GM19452 (cell line): ENCODE measurements at regions not wholly inside any gene's neighbourhood (a gene's known extent, or its start where the extent isn't known, plus 50 kb on each side); places are given as distances from the start of the nearest gene placed in this dataset.

Source experiments
- ATAC-seq: cut with Tn5 transposase; IDR thresholded peaks from one replicate; pipeline ENCODE4 v1.9.1; 2021; ENCODE audit not compliant: unreplicated experiment

DNA sequence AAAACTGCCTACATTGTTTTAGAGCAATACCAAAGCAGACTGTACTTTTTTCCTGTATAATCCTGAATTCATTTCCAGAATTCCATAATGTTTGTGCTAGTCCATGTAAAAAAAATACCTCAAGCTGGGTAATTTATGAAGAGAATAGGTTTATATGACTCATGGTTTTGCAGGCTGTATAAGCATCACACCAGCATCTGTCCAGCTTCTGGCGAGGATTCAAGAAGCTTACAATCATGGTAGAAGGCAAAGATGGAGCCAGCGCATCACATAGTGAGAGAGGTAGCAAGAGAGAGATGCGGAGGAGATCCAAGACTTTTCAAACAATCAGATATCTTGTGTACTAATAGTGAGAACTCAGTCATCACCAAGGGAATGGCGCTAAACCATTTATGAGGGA is 280.3 kb upstream of the CDH9 start:
- ATAC-seq: no peak

DNA sequence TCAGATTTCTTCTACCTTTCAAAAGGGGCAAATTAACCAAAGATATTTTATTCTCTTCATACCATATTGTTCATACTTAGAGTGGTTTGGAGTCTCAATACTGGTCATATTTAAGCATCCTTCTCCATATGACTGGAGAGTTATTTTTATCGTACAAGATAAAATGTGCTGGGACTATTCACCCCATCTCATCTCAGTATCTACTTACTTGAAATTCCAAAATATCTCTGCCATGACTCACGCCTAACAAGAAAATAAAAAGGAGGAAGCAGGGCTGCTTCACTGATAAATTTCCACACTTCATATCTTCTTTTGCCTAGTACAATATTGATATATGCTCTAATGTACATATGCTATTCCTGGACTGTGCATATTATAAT is 277.9 kb upstream of the CDH9 start:
- no peak for ATAC-seq

DNA sequence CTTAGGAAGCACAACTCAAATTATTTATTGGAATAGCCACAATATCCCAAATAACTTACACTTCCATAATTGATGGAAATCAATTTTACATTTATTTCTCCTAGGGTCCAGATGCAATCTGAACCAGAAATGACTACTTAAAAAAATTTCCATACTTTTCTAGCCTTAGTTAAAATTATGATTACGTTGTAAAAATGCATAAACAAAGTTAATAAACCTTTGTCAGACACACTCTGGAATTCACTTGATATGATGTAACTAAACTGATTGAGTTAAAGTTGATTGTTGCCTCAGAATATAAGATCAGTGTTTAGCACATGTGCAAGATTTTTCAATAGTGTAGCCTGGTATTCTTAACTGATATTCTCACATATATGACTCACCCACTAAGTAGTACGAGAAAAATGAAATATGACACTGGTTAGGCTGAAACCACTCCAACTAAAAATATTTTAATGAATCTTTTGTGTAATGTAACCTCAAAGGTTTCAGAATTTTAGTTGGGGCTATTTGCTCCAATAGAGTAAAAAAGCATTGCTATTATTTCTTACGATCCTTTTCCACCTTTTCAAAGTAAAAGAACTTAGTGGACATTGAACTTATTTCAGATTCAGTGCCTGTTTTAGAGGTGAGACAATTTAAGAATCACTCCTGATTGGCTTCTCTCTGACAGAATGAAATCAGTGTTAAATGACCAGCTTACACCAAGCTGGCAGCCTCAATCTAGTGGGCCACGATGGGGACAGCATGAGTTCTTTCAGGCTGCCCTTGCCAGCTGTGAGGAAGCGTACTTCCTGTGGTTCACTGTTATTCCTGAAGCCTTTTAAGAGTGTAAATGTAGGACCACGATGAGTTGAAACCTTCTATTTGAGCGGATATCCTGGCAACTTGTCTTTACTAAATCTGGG is 277.2 kb upstream of the CDH9 start:
- no peak for ATAC-seq

DNA sequence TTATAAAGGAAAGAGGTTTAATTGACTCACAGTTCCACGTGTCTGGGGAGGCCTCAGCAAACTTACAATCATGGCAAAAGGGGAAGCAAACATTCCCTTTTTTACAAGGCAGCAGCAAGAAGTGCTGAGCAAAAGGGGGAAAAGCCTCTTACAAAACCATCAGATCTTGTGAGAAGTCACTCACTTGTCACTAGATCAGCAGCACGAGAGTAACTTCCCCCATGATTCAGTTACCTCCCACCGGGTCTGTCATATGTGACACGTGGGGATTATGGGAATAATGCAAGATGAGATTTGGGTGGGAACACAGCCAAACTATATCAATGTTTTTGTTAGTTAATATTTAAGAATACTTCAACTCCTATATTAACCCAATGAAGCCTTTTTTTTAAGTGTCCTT is 275.2 kb upstream of the CDH9 start:
- no peak for ATAC-seq

DNA sequence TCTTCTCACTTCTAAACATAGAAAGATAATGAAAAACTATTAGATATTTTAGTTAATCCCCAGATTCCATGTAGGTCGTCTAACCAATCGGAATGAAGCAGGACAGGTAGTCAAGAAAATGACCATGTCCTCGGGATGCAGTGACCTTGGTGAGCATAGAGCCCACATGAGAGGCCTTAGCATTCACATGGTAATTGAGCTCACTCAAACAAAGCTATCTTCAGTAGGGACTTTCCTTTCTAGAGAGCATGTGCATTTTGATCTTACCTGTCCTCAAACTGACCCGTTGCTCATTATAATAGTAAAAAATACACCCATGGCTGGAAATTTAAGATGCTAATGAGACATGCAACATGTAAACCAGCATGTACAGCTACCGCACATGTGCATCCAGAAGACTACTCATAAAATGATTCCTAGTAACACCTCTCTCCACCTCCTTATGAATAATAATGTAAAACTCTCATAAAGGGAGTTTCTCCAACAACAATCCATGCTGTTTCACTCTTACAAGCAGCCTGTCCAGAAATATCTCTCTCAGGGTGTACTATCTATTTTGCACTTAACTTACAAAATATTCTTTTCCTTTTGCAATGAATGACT is 274.0 kb upstream of the CDH9 start:
- no peak for ATAC-seq

DNA sequence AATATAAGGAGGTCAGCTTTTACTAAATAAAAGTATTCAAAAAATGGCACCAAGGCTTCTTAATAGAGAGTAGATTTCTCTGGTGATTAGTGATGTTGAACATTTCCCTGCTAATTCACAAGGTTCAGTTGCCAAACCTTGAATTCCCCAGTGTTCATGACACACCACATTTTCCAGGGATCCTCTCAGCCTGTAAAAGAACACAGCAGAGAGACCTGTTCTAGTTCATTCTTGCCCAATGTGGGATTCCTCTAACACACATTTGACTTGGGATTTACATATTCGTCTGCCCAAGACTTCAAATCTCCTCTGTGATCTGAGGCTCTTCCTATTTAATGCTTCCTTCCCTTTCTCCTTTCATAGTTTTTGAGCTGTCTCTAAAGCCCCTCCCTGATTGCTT is 273.2 kb upstream of the CDH9 start:
- no peak for ATAC-seq

DNA sequence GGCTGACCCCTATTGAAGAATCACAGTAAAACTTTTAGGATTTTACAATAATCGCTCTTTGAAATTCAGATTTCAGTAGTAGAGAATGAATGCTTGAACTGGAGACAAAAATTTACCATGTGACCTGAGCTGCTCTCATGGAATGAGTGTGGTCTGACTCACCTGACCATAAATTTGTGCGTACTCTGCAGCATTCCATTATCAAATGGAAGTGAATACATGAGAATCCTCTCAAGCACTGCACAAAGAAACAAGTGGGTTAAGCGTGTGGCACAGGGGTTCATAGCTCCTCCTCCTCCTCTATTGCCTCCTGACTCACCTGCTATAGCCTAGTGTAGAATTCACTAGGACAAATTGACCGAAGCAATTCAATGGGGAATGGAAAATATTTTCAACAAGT is 269.8 kb upstream of the CDH9 start:
- ATAC-seq: no peak

DNA sequence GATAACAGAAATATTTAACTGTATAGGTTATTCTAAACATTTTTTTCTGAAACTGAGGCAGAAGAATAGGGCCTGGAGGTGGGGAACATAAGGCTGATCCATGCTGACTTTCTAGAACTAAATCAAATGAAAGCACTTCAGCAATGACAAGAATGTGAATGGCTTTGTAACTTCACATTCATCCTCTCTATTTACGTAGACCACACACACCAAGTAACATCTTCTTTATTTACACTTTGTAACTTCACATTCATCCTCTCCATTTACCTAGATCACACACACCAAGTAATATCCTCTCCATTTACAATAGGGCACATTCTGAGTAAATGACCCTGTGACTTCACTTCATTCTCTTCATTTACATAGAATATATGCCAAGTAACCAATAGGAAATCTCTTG is 251.8 kb upstream of the CDH9 start:
- ATAC-seq: no peak

DNA sequence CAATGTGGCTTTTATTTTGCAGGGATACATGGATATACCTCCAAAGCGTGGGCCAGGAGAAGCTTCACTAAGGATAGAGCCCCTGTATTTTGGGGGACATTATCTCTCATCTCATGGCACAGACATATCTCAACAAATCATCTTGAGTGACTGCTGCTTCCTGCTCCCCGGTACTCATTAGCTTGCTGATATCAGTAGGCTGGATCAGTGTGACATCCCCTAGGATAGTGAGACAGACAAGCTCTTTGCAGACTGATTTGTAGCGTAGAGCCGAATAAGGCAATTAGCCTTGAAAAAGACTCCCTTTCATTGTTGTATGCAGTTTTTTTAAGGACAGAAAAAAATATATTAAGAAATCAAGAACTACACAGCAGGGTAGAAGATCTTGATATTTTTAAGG is 237.7 kb upstream of the CDH9 start:
- ATAC-seq: no peak

DNA sequence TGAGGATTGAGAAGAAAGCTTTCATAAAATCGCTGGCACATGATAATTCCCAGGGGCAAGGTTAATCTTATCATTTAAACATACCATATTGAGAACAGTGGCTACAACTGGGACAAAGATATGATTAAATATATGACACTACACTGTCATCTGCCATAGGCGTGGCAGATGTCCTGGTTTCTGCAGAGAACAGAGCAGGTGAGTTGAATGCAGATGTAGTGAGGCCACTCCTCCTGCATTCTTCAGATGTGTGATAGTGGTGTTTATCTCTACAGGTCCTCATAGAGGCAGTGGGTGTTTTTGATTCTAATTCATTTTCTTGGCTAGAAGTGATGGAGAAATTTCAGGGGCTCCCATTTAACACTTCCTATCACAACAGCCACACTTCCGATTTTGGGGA is 237.0 kb upstream of the CDH9 start:
- ATAC-seq: no peak

DNA sequence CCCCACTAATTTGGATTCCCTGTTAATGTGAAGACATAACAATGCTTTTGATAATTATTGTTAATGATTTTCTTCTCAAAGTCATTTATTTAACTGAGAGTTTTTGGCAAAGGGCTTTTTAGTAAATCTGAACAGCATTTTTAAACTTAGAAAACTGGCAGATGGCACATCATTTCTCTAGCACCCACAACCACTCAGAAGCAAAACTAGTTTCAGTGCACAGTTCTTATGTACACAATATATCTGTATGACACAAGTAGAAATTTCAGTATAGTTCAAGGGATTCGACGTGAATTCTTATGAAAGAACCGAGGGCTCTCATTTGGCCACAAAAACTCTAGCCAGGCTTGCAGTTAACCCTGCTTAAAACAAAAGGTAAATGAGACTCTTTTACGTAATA is 231.4 kb upstream of the CDH9 start:
- no peak for ATAC-seq

DNA sequence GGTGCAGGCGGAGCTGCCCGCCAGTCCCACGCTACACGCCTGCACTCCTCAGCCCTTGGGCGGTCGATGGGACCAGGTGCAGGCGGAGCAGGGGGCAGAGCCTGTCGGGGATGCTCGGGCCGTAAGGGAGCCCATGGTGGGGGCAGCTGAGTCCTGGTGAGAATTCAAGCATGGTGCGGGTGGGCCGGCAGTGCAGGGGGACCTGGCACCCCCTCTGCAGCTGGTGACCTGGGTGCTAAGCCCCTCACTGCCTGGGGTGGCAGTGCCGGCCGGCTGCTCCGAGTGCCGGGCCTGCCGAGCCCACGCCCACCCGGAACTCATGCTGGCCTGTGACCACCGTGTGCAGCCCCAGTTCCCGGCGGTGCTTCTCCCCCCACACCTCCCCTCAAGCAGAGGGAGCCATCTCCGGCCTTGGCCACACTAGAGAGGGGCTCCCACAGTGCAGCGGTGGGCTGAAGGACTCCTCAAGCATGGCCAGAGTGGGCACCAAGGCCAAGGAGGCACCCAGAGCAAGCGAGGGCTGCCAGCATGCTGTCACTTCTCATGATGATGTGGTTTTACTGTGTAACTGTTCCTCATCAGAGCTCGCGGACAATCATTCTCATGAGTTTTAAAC is 228.9 kb upstream of the CDH9 start:
- ATAC-seq: no peak

DNA sequence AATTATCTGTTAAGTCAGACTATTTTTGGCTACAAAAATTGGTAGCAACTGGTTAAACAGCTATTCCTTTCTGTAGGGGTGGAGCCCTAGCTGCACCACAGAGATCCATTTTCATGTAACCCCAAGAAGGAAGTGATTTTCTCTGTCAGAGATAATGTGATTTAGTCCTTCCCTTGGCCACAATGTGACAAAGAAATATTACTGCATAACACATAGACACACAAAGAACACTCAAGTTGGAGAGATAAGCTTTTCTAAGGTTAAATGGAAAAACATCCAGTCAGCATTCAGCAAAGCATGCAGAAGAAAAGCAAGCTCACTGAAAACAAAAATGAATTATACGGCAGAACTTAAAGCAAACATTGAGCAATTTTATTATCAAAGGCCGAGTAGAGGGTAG is 227.8 kb upstream of the CDH9 start:
- ATAC-seq: no peak

DNA sequence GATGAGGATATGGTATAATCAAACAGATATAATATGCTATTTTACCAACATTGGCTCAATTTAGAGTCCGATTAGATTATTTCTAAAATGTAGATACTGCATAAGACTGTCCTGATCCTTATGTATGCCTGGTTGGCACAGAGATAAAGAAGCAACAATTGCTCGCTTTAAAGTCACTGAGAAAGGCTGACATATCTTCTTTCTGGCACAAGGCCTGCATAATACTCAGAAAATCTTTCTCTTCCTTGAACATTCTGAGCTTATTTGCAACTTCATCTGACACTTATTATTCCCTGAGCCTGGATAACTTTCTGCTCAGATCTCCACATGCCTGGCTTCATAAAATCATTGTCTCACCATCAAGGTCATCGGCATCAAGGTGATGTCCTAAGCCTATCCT is 219.3 kb upstream of the CDH9 start:
- ATAC-seq: no peak

DNA sequence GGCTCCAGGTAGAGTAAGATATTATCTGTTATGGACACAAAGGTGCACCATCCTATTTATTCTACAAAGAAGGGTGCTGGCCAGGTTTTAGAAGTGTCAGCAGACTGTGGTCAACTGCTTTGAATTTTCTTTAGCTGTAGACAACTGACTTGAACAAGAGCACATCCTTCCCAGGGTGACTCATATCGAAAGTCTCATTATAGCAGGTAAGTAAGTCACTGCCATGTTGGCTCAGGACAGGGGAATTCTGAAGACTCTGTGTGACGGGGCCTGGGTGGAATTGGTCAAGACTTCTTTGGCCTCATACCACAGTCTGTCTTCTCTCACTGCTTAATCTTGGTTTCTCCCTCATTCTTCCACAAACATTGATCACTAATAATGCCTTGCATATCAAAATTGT is 214.5 kb upstream of the CDH9 start:
- no peak for ATAC-seq

DNA sequence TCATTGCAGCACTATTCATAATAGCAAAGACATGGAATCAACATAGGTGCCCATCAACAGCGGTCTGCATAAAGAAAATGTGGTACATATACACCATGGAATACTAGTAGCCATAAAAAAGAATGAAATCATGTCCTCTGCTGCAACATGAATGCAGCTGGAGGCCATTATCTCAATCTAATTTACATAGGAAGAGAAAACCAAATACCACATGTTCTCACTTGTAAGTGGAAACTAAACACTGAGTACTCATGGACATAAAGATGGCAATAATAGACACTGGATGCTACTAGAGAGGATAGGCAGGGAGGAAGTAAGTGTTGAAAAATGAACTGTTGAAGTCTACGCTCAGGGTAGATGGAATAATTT is 203.9 kb upstream of the CDH9 start:
- ATAC-seq: no peak

DNA sequence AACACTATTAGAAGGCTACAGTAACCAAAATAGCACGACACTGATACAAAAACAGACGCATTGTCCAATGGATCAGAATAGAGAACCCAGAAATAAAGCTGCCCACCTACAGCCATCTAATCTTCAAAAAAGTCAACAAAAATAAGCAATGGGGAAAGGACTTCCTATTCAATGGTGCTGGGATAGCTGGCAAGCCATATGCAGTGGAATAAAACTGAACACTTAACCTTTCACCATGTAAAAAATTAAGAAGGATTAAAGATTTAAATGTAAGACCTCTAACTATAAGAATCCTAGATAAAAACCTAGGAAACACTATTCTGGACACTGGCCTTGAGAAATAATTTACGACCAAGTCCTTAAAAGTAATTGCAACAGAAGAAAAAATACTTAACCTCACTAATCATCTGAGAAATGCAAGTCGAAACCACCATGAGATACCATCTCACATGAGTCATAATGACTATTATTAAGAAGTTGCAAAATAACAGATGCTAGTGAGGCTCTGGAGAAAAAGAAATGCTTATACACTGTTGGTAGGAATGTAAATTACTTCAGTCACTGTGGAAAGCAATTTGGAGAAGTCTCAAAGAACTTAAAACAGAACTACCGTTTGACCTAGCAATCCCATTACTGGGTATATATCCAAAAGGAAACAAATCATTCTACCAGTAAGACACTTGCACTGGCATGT is 203.3 kb upstream of the CDH9 start:
- no peak for ATAC-seq

DNA sequence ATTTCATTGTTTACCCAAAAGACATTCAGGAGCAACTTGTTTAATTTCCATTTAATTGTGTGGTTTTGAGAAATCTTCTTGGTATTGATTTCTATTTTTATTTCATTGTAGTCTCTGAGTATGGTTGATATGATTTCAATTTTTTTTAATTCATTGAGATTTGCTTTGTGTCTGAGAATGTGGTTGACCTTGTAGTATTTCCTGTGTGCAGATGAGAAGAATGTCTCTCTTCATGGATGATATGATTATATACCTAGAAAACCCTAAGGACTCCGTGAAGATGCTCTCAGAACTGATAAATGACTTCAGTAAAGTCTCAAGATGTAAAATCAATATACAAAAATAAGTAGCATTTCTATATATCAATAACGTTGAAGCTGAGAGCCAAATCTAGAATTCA is 202.4 kb upstream of the CDH9 start:
- ATAC-seq: no peak

DNA sequence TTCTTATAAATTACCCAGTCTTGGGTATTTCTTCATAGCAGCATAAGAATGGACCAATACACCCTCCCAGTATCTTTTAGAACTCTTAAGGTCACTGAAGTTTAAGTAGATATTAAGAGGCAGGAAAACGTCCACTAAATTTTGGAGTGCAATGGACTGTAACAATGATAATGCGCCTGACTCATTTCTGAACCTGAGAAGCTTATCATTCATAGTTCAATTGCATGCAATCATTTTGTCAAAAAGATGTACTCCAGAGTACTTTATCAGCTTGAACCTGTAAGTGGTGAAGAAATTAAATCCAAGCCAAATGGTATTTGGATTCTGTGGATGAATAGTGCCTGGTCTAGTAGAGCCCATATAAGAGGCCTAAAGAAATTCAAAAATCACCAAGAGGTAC is 196.5 kb upstream of the CDH9 start:
- no peak for ATAC-seq

DNA sequence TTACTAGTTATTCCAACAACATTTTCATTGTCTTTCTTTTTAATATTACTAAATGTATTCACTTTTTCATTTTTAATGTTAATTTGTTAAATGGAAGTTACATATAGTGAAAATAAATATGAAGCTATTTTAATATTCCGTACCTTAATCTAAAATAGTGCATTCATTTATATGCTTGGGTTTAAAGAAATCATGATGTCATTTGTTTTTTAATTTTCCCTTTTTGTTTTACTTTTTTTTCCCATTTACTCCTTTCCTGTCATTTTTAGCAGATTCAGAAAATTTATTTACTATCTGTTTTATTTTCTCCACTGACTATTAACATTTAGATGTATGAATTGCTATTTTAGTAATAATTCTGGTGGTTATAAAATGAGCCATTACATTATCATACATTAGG is 183.0 kb upstream of the CDH9 start:
- ATAC-seq: no peak

DNA sequence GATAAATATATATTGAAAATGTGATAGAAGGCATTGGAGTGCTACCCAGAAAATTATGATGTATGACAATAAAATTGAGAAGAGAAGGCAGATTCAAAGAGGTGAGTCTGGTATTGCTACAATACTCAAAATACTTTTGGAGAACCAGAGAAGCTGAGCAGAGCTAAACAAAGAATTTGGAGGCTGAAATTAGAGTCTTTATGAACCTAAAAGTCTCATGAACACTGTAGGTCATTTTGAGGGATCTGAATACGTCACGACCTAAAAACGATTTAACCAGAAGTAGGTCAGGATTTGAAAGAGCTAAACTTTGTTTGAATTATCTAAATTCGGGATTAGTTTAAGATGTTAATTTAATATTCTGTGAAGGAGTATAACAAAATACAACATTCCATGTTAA is 182.4 kb upstream of the CDH9 start:
- no peak for ATAC-seq

DNA sequence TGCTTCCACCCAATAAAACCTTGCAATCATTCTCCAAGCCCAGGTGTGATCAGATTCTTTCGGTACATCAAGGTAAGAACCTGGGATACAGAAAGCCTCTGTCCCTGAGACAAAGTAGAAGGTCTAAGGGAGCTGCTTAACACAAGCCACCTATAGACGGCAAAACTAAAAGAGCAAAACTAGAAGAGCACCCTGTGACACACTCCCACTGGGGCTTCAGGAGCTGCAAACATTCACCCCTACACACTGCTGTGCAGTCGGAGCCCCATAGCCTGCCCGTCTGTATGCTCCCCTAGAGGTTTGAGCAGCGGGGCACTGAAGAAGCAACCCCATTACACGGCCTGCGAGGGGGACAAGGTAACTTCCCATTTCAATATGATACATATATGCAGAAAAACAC is 179.6 kb upstream of the CDH9 start:
- no peak for ATAC-seq
